A673 (cell line): ENCODE measurements at regions not wholly inside any gene's neighbourhood (a gene's known extent, or its start where the extent isn't known, plus 50 kb on each side); places are given as distances from the start of the nearest gene placed in this dataset.

Experiments
- BruUV-seq: library from RNA; stranded (reverse); fragments of 400-500 nt; replicated peaks from 2 replicates; lab custom pipeline; 2021; lab: Mats Ljungman, UMichigan
- CTCF ChIA-PET: fragments of 300-600 bp; sonication (Branson Sonifier 250); formaldehyde crosslinking; loops from one replicate; lab custom pipeline; 2022; ENCODE audit warnings: antibody characterized with exemption; lab: Charles Lee
- POLR2A ChIA-PET: fragments of 300-600 bp; sonication (Branson Sonifier 250); formaldehyde crosslinking; loops from one replicate; lab custom pipeline; 2022; ENCODE audit warnings: antibody characterized with exemption; ENCODE audit not compliant: low non-redundant PET; lab: Charles Lee
- DNase-seq: peaks from one replicate; pipeline ENCODE4 v3.0.0-alpha.2; 2015; ENCODE audit warnings: low spot score
- H3K27ac ChIP-seq: fragments of 200-600 bp; sonication (generic); 2 replicates; pipeline ENCODE4 v1.5.1; 2016; ENCODE audit warnings: mixed run types, low read depth, mild to moderate bottlenecking, mixed read lengths, antibody characterized with exemption, low read length; ENCODE audit not compliant: poor library complexity, severe bottlenecking
- H3K27me3 ChIP-seq: fragments of 200-600 bp; sonication (generic); replicated peaks from 2 replicates; pipeline ENCODE4 v1.6.1; 2017; ENCODE audit warnings: mixed run types, low read depth, mild to moderate bottlenecking, mixed read lengths, antibody characterized with exemption, low read length; ENCODE audit not compliant: insufficient read depth, poor library complexity
- H3K36me3 ChIP-seq: fragments of 200-600 bp; sonication (generic); 2 replicates; pipeline ENCODE4 v1.6.1; 2016; ENCODE audit warnings: mixed run types, mild to moderate bottlenecking, mixed read lengths, antibody characterized with exemption, low read length; ENCODE audit not compliant: insufficient read depth, poor library complexity, severe bottlenecking
- H3K4me1 ChIP-seq: fragments of 200-600 bp; sonication (generic); 2 replicates; pipeline ENCODE4 v1.6.1; 2017; ENCODE audit warnings: mixed run types, mild to moderate bottlenecking, mixed read lengths, antibody characterized with exemption, low read length; ENCODE audit not compliant: insufficient read depth, poor library complexity, severe bottlenecking
- H3K4me3 ChIP-seq: fragments of 200-600 bp; sonication (generic); 2 replicates; pipeline ENCODE4 v1.5.1; 2016; ENCODE audit warnings: low read depth, mixed run types, mild to moderate bottlenecking, mixed read lengths, low read length; ENCODE audit not compliant: poor library complexity, severe bottlenecking
- H3K9me3 ChIP-seq: fragments of 200-600 bp; sonication (generic); 2 replicates; pipeline ENCODE4 v1.6.1; 2016; ENCODE audit warnings: mixed run types, low read depth, mild to moderate bottlenecking, mixed read lengths, antibody characterized with exemption, low read length; ENCODE audit not compliant: poor library complexity, severe bottlenecking
- EZH2 ChIP-seq: fragments of 200-600 bp; sonication (generic); IDR thresholded peaks from 2 replicates; pipeline ENCODE4 v1.6.1; 2017; ENCODE audit warnings: borderline replicate concordance, low read depth, mild to moderate bottlenecking, mixed read lengths, antibody characterized with exemption, low read length; ENCODE audit not compliant: poor library complexity, severe bottlenecking
- intact Hi-C: fragments of 100-400 bp; cut with micrococcal nuclease; formaldehyde crosslinking; loops from one replicate; pipeline ENCODE4 v1.10.0; 2022; ENCODE audit not compliant: unreplicated experiment
- TF ChIP-seq, protein P1 (sequence below): fragments of 300-800, 200-600 bp; sonication (generic); conservative IDR thresholded peaks from 2 replicates; pipeline ENCODE4 v1.5.1; 2017; ENCODE audit warnings: low read depth, mild to moderate bottlenecking, antibody characterized with exemption, low read length, moderate library complexity, mixed read lengths

DNA sequence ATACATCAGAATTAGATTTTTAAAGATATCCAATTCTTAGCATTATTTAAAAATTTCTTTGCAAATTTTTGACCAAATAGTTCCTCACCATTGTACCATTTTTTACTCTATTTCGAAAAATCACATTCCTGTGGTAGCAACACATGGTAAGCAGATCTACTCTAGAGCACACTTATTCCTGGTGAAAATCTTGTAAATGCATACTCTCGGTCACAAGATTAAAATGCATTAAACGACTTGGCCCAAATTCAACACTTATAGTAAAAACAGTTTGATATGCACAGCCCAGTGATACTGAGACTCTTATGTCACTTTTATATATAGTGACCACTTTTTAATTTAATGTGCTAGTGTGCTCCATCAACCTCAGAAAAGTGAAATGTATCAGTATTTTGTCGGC lies 208.8 kb upstream of the TARS1 start:
- CTCF ChIA-PET, result no interaction called here

DNA sequence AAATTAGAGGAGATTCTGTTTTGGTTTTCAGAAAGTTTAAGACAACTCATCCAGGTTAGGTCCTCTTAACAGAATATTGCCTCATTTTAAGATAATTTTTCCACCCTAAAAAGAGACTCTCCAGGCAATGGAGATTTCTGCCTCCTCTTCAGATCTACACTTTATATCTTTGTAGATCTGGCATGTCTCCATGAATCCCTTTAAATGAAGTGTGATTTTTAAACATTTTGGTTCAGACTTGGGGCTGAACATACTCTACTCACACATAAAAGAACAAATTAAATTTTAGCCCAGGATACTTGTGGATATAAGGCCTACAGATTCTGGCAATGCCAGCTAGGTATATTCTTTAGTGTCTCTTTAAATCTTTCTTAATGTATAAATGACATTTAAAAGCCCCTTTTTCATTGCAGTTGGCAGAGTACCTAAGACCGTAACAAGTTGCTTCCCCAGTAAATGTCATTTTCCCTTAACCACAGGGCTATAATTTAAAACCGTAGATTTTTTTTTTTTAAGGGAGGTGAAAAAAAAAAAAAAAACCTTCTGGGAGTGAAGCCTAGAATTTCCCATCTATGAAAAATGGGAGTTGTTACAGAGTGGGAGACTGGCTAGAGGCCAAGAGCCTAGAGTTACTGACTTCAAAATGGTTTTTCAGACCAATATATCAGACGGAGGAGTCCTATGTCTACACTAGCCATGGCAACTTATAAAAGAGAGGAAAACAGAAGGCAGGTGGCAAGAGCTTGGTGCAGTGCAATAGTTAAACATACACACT lies 207.8 kb upstream of the TARS1 start:
- Histone ChIP-seq H3K9me3 (no peaks in the 10 kb centered on the region), H3K36me3 (no peaks in the 10 kb centered on the region), H3K4me1 (peaks cover 9% of the 10 kb centered on the region), H3K27me3 (no peaks in the 10 kb centered on the region), H3K27ac (no peak overlapping the region), H3K4me3 (no peak overlapping the region)
- POLR2A ChIA-PET, result no interaction called here
- CTCF ChIA-PET, result no interaction called here
- TF ChIP-seq, protein P1, sequence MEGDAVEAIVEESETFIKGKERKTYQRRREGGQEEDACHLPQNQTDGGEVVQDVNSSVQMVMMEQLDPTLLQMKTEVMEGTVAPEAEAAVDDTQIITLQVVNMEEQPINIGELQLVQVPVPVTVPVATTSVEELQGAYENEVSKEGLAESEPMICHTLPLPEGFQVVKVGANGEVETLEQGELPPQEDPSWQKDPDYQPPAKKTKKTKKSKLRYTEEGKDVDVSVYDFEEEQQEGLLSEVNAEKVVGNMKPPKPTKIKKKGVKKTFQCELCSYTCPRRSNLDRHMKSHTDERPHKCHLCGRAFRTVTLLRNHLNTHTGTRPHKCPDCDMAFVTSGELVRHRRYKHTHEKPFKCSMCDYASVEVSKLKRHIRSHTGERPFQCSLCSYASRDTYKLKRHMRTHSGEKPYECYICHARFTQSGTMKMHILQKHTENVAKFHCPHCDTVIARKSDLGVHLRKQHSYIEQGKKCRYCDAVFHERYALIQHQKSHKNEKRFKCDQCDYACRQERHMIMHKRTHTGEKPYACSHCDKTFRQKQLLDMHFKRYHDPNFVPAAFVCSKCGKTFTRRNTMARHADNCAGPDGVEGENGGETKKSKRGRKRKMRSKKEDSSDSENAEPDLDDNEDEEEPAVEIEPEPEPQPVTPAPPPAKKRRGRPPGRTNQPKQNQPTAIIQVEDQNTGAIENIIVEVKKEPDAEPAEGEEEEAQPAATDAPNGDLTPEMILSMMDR, result no peak
- TF ChIP-seq EZH2, result no peak
- no peak for DNase-seq
- intact Hi-C loops, result no loop called here
- no TSS peak for BruUV-seq

More for the DNA sequence above, 208.8 kb upstream of the TARS1 start:
- Histone ChIP-seq H3K27me3 (no peaks in the 10 kb centered on the region), H3K4me1 (peaks cover 9% of the 10 kb centered on the region), H3K4me3 (no peak overlapping the region), H3K27ac (no peak overlapping the region), H3K36me3 (no peaks in the 10 kb centered on the region), H3K9me3 (no peaks in the 10 kb centered on the region)
- POLR2A ChIA-PET, result no interaction called here
- no peak for DNase-seq
- BruUV-seq, result no TSS peak
- intact Hi-C loops, result no loop called here
- TF ChIP-seq, protein P1, result no peak
- TF ChIP-seq EZH2, result no peak

DNA sequence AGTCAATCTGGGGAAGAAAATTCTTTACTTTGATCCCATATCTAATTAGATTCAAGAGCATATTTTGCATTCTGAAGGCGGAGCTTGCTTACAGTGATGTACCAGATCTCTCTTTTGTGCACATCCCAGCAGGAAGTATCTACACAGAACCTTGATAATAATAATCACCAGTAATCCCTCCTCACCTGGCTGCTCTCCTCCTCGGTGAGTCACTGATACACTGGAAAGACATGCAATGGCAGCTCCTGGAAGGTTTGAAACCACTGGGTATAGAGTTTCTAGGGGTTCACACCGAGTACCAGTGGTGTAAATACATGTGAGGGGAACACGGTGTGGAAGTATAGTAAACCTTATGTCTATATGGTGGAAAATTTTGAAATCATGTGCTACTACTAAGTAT lies 205.5 kb upstream of the TARS1 start:
- peaks cover 9% of the 10 kb centered on the region for H3K4me1 ChIP-seq
- POLR2A ChIA-PET, result no interaction called here
- TF ChIP-seq EZH2, result no peak
- TF ChIP-seq, protein P1, result no peak
- no peak overlapping the region for H3K27ac ChIP-seq
- H3K27me3 ChIP-seq, result no peaks in the 10 kb centered on the region
- intact Hi-C loops, result no loop called here
- CTCF ChIA-PET, result no interaction called here
- DNase-seq, result no peak
- no TSS peak for BruUV-seq
- H3K4me3 ChIP-seq, result no peak overlapping the region
- H3K36me3 ChIP-seq, result no peaks in the 10 kb centered on the region
- no peaks in the 10 kb centered on the region for H3K9me3 ChIP-seq
